ENCODE measurements at regions not wholly inside any gene's neighbourhood (a gene's known extent, or its start where the extent isn't known, plus 50 kb on each side); places are given as distances from the start of the nearest gene placed in this dataset.

- no peak for TF ChIP-seq CTCF (IDR thresholded peaks at IDR 0.05; ENCODE audit: insufficient read depth, low read length, poor library complexity, severe bottlenecking)
- TF ChIP-seq EZH2phosphoT487 (conservative IDR thresholded peaks at IDR 0.05; ENCODE audit: low read length) = no peak
Observed at GRCh38 chr1:96464991-96465390, 256.6 kb upstream of the PTBP2 start.
